ENCODE measurements at regions not wholly inside any gene's neighbourhood (a gene's known extent, or its start where the extent isn't known, plus 50 kb on each side); places are given as distances from the start of the nearest gene placed in this dataset.

DNA sequence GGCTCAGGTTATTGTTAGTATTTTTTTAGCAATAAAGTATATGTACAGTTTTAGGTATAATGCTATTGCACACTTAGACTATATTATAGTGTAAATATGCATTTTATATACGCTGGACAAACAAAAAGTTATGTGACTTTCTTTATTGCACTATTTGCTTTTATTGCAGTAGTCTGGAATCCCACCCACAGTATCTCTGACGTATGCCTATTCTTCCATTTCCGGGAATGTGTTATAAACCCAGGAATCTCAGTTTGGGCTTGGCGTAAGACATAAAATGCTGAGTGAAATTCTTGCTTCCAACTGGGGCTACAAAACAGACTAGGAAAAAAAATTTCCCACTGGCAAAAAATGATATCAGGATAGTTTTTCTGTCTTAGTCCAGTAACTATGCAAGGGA, 119.1 kb downstream of the HTR1A start:
- no peaks in the 10 kb centered on the region for H3K36me3 ChIP-seq
- FAIRE-seq, result no peak
- intact Hi-C loops (cut with DNase I), result no loop called here
- no peak for TF ChIP-seq CTCF (IDR thresholded peaks at IDR 0.05)
- H3K27ac ChIP-seq, result no peak overlapping the region
- DNase-seq, result no peak
- no peaks in the 10 kb centered on the region for H3K4me1 ChIP-seq
- WGBS, 2 donors, result 88 to 93% methylated on average over 4 of the region's 4 CpGs
- H3K9me3 ChIP-seq, result no peaks in the 10 kb centered on the region
- H3K27me3 ChIP-seq, result no peaks in the 10 kb centered on the region
- H3K4me3 ChIP-seq, result no peak overlapping the region
- no peak for ATAC-seq

DNA sequence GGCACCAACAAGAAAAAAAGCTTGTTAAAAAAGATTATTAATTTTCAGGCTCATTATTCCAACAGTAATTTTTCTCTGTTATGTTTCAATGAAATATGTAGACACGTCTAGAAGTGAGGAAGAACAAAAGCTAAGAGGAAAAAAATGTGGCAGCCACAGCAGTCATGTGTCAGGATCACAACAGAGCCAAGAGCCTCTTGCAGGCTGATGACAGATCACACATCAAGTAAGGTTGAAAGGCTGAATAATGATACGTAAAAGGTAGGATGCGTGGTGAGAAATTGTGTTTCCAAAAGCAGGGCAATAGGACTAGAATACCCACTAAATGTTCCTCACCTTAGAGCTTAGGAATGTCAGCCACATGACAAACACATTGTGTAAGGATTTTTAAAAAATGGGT, 124.8 kb downstream of the HTR1A start:
- H3K9me3 ChIP-seq, result no peaks in the 10 kb centered on the region
- H3K27ac ChIP-seq, result no peak overlapping the region
- intact Hi-C loops (cut with DNase I), result no loop called here
- 70 to 75% methylated on average over 3 of the region's 3 CpGs for WGBS, 2 donors
- no peaks in the 10 kb centered on the region for H3K36me3 ChIP-seq
- H3K4me3 ChIP-seq, result no peak overlapping the region
- H3K4me1 ChIP-seq, result no peaks in the 10 kb centered on the region
- DNase-seq (no peak), ATAC-seq (no peak), FAIRE-seq (no peak)
- H3K27me3 ChIP-seq, result no peaks in the 10 kb centered on the region
- no peak for TF ChIP-seq CTCF (IDR thresholded peaks at IDR 0.05)

GRCh38 chr5:63831381-63831780, 130.9 kb downstream of the HTR1A start:
- intact Hi-C loops (cut with DNase I), result no loop called here
- H3K36me3 ChIP-seq, result no peaks in the 10 kb centered on the region
- no peak for TF ChIP-seq CTCF (IDR thresholded peaks at IDR 0.05)
- H3K27ac ChIP-seq, result no peak overlapping the region
- H3K27me3 ChIP-seq, result no peaks in the 10 kb centered on the region
- no peaks in the 10 kb centered on the region for H3K4me1 ChIP-seq
- ATAC-seq, result no peak
- DNase-seq, result no peak
- no peaks in the 10 kb centered on the region for H3K9me3 ChIP-seq
- no peak for FAIRE-seq
- H3K4me3 ChIP-seq, result no peak overlapping the region

GRCh38 chr5:63825984-63826383, 136.3 kb downstream of the HTR1A start:
- Histone ChIP-seq H3K27ac (no peak overlapping the region), H3K36me3 (no peaks in the 10 kb centered on the region), H3K4me1 (peaks cover 0 to 6% (median 3%) of the 10 kb centered on the region in 3 donors), H3K4me3 (no peak overlapping the region), H3K27me3 (no peaks in the 10 kb centered on the region), H3K9me3 (no peaks in the 10 kb centered on the region)
- TF ChIP-seq CTCF (IDR thresholded peaks at IDR 0.05), result no peak
- WGBS, 2 donors, result 91 to 100% methylated on average over 1 of the region's 1 CpG
- ATAC-seq, result no peak
- DNase-seq, result no peak
- intact Hi-C loops (cut with DNase I), result no loop called here
- FAIRE-seq, result no peak

DNA sequence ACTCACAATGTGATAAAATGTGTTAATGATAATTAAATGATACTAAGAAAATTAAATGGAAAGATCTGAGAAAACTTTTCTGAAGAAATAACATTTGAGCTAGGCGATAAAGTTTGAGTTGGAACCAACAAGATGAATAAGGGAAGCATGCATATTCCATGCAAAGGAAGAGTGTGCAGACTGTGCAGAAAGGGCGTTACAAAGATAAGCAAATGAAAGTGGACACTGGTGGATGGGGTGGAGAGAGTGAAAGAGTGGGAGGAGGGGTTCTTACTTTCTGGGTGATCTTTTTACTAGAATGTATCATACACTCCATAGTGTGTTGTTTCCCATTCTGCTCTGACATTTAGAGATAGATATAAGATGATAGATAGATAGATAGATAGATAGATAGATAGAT, 138.7 kb downstream of the HTR1A start:
- no peaks in the 10 kb centered on the region for H3K36me3 ChIP-seq
- intact Hi-C loops (cut with DNase I), result no loop called here
- H3K9me3 ChIP-seq, result no peaks in the 10 kb centered on the region
- ATAC-seq, result no peak
- H3K27me3 ChIP-seq, result no peaks in the 10 kb centered on the region
- DNase-seq, result no peak
- no peak overlapping the region for H3K4me3 ChIP-seq
- H3K27ac ChIP-seq, result no peak overlapping the region
- peaks cover 3 to 14% (median 4%) of the 10 kb centered on the region in 3 donors for H3K4me1 ChIP-seq
- 78 to 83% methylated on average over 2 of the region's 2 CpGs for WGBS, 2 donors
- FAIRE-seq, result no peak
- no peak for TF ChIP-seq CTCF (IDR thresholded peaks at IDR 0.05)

Measured in pancreas (tissue), 10 donors.